Prostate gland (tissue), 2 donors: ENCODE measurements at regions not wholly inside any gene's neighbourhood (a gene's known extent, or its start where the extent isn't known, plus 50 kb on each side); places are given as distances from the start of the nearest gene placed in this dataset.

Source experiments
- DNase-seq: peaks from one replicate; pipeline ENCODE4 v3.0.0-alpha.2; 2019; ENCODE audit warnings: low spot score
- H3K27ac ChIP-seq, 2 donors: fragments of 200-600 bp; sonication (generic); 2 replicates each; pipeline ENCODE4 v1.5.1; 2017 to 2019
- H3K27me3 ChIP-seq: fragments of 200-600 bp; sonication (generic); replicated peaks from 2 replicates; pipeline ENCODE4 v1.5.1; 2019; ENCODE audit not compliant: insufficient read depth
- H3K36me3 ChIP-seq, 2 donors: fragments of 200-600 bp; sonication (generic); 1 replicate in 1 of 2; 2 replicates in 1 of 2; pipeline versions ENCODE4 v1.5.1 to v1.8.1; 2017 to 2019
- H3K4me1 ChIP-seq: fragments of 200-600 bp; sonication (generic); replicated peaks from 2 replicates; pipeline ENCODE4 v1.5.1; 2019
- H3K4me3 ChIP-seq, 2 donors: fragments of 200-600 bp; sonication (generic); 2 replicates each; pipeline ENCODE4 v1.5.1; 2017 to 2019
- H3K9me3 ChIP-seq: fragments of 200-600 bp; sonication (generic); 2 replicates; pipeline ENCODE4 v1.5.1; 2017
- POLR2A ChIP-seq: fragments of 450-650 bp; IDR thresholded peaks from one replicate; pipeline ENCODE4 v1.6.1; 2016; ENCODE audit warnings: antibody characterized with exemption, mild to moderate bottlenecking
- POLR2AphosphoS5 ChIP-seq: sonication (generic); formaldehyde crosslinking; IDR thresholded peaks from one replicate; pipeline ENCODE4 v1.6.1; 2017; ENCODE audit warnings: antibody characterized with exemption
- WGBS: methylation state at CpG from one replicate; pipeline ENCODE4 v1.1.5; 2018; 5-methylcytosine and 5-hydroxymethylcytosine counted together
- intact Hi-C: fragments of 100-400 bp; cut with DNase I; formaldehyde crosslinking; loops from one replicate; pipeline ENCODE4 v1.14.2; 2022
- TF ChIP-seq, protein P1 (sequence below), 4 experiments: fragments of 200-600 bp in 2 of 4; fragments of 450-650 bp in 2 of 4; sonication (generic) in 2 of 4; IDR thresholded peaks; 1 replicate in 3 of 4; 2 replicates in 1 of 4; pipeline ENCODE4 v1.5.1; 2016 to 2019; ENCODE audit warnings: antibody characterized with exemption in 4 of 4, mild to moderate bottlenecking in 2 of 4, moderate library complexity in 2 of 4

DNA sequence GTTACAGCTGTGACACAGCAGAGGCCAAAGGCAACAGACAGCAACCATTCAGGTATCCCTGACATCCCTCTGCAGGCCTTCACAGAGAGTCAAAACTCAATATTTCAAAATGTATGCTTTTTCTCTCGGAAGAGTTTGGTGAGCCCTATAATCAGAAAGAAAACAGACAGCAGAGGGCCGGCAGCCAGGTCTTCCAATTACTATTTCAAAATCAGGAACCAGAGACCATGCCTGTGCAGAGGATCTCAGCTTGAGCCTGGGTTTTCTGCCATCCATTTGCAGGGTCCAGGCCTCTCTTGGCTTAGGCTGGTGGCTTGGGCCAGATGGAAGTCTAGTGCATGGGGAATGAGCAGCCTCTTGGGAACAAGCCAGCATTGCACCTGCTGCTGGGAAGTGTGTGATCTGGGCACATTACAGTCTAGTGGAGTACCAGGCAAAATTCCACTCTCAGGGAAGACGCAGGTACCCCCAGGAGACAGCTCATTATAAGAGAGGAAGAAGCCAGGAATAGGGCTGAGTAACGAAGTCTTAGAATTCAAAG, 231.3 kb downstream of the ENC1 start:
- Histone ChIP-seq H3K27me3 (no peaks in the 10 kb centered on the region), H3K36me3 (no peaks in the 10 kb centered on the region), H3K4me1 (peaks cover 8% of the 10 kb centered on the region), H3K4me3 (no peak overlapping the region), H3K27ac (no peak overlapping the region), H3K9me3 (no peaks in the 10 kb centered on the region)
- intact Hi-C loops, result no loop called here
- 92% methylated on average over 4 of the region's 4 CpGs for WGBS
- no peak for DNase-seq
- no peak for TF ChIP-seq POLR2A
- TF ChIP-seq, protein P1, sequence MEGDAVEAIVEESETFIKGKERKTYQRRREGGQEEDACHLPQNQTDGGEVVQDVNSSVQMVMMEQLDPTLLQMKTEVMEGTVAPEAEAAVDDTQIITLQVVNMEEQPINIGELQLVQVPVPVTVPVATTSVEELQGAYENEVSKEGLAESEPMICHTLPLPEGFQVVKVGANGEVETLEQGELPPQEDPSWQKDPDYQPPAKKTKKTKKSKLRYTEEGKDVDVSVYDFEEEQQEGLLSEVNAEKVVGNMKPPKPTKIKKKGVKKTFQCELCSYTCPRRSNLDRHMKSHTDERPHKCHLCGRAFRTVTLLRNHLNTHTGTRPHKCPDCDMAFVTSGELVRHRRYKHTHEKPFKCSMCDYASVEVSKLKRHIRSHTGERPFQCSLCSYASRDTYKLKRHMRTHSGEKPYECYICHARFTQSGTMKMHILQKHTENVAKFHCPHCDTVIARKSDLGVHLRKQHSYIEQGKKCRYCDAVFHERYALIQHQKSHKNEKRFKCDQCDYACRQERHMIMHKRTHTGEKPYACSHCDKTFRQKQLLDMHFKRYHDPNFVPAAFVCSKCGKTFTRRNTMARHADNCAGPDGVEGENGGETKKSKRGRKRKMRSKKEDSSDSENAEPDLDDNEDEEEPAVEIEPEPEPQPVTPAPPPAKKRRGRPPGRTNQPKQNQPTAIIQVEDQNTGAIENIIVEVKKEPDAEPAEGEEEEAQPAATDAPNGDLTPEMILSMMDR (IDR thresholded peaks at IDR 0.05), result no peak
- no peak for TF ChIP-seq POLR2AphosphoS5

DNA sequence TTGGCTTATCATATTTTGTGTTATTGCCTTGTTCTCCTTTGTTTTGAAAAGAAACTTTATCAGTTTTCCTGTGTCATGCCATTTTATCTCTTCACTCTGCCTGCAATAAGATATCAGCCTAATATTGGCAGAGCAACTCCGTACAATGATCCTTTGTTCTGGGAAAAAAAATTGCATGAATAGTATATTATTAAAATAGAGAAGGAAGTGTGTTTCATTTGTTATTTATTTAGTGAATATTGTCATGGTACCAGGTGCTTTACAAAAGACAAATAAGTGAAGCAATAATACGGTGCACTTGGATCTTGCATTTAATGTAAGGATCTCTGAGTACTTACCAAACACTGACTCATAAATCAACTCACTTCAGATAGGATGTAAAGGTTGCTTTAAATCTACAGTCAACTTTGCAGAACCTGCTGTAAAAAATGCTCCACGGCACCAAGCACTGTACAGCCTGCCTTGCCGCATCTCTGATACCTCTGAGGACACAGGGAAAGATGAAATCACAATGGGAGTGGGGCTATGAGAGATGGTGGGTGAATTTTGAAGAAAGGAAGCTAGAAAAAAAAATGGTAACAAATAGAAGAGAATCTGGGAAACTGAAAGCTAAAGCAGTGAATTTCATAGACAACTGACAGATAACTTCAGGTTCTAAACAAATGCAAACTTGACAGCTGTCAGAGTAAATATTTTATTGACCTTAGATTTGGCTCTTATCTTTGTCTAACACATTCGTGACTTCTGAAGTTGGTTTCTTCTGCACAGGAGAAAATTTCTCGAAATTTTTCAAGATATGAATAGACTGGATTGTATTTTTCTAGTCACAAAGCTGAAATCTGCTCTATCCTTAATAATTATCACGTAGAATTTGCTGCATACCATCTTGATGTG, 232.1 kb downstream of the ENC1 start:
- Histone ChIP-seq H3K4me3 (no peak overlapping the region), H3K36me3 (no peaks in the 10 kb centered on the region), H3K27ac (no peak overlapping the region), H3K9me3 (no peaks in the 10 kb centered on the region), H3K27me3 (no peaks in the 10 kb centered on the region), H3K4me1 (peaks cover 8% of the 10 kb centered on the region)
- no peak for DNase-seq
- TF ChIP-seq, protein P1 (IDR thresholded peaks at IDR 0.05), result no peak
- no peak for TF ChIP-seq POLR2A
- TF ChIP-seq POLR2AphosphoS5, result peak; percentile 33
- intact Hi-C loops, result no loop called here
- 54% methylated on average over 7 of the region's 7 CpGs for WGBS

DNA sequence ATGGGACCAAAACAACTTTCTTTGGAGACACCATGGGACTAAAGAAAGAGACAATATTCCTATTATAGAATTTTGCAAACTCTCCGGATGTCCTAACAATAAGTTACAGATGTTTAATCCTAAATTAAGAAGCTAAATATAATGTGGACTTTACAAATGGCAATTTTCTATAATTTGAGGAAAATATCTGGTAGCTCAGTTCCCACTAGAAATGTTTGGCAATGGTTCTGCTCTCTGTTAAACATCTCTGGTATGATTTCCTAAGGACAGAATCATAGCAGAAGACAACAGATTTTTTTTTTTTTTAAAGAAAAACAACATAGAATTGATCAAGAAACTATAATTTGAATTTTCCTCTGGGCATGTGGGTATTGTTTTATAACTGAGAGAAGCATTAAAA, 232.8 kb downstream of the ENC1 start:
- H3K9me3 ChIP-seq, result no peaks in the 10 kb centered on the region
- 84% methylated on average over 1 of the region's 1 CpG for WGBS
- TF ChIP-seq, protein P1 (IDR thresholded peaks at IDR 0.05), result no peak
- no peak for TF ChIP-seq POLR2A
- TF ChIP-seq POLR2AphosphoS5, result no peak
- DNase-seq, result no peak
- no peaks in the 10 kb centered on the region for H3K36me3 ChIP-seq
- peaks cover 8% of the 10 kb centered on the region for H3K4me1 ChIP-seq
- no peak overlapping the region for H3K27ac ChIP-seq
- intact Hi-C loops, result no loop called here
- no peak overlapping the region for H3K4me3 ChIP-seq
- H3K27me3 ChIP-seq, result no peaks in the 10 kb centered on the region

DNA sequence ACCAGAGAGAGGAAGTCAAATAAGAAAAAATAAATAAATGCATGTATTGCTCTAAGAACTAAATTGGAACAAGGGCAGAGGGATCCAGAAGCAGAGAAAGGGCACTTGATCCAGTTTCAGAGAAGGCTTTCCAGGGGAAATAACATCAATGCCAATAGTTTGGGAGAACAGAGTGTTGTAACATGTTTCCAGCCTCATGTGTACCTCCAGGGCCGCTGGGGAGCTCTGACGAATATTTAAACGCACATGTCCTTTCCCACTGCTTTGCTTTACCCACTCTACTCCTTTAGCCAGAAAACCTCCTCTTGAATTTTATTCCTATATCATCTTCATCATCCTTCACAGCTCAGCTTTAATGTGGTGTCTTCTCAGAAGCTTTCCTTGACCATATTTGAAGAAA, 233.7 kb downstream of the ENC1 start:
- intact Hi-C loops, result no loop called here
- 87% methylated on average over 3 of the region's 3 CpGs for WGBS
- no peak for TF ChIP-seq POLR2A
- TF ChIP-seq, protein P1 (IDR thresholded peaks at IDR 0.05), result no peak
- no peak for TF ChIP-seq POLR2AphosphoS5

DNA sequence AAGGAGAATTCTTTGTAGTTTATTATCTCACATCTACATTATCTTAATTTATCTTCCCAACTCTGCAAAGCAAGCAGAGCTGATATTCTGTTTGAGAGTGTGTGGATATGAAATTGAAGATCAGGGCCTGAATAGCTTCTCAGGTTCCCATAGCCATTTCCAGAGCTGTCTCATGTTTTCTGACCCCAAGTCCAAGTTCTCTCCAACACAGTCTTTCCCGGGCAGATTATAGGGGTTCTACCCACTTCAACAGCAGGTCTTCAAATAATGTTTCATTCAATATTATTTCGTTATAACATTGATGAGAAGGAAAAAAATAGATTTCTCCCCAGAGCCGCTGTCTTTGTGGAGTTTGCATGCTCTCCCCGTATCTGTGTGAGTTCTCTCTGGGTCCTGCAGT, 234.9 kb downstream of the ENC1 start:
- Histone ChIP-seq H3K9me3 (no peaks in the 10 kb centered on the region), H3K4me1 (peaks cover 5% of the 10 kb centered on the region), H3K36me3 (no peaks in the 10 kb centered on the region), H3K27me3 (no peaks in the 10 kb centered on the region), H3K27ac (no peak overlapping the region), H3K4me3 (no peak overlapping the region)
- DNase-seq, result no peak
- TF ChIP-seq POLR2A, result no peak
- no peak for TF ChIP-seq POLR2AphosphoS5
- TF ChIP-seq, protein P1 (IDR thresholded peaks at IDR 0.05), result no peak
- 89% methylated on average over 4 of the region's 4 CpGs for WGBS
- intact Hi-C loops, result no loop called here

More for the DNA sequence above, 233.7 kb downstream of the ENC1 start:
- H3K27ac ChIP-seq, result no peak overlapping the region
- peaks cover 8% of the 10 kb centered on the region for H3K4me1 ChIP-seq
- no peak overlapping the region for H3K4me3 ChIP-seq
- no peaks in the 10 kb centered on the region for H3K27me3 ChIP-seq
- no peaks in the 10 kb centered on the region for H3K36me3 ChIP-seq
- no peak for DNase-seq
- no peaks in the 10 kb centered on the region for H3K9me3 ChIP-seq
